GM12865 (cell line): ENCODE measurements at regions not wholly inside any gene's neighbourhood (a gene's known extent, or its start where the extent isn't known, plus 50 kb on each side); places are given as distances from the start of the nearest gene placed in this dataset.

Source experiments
- DNase-seq: peaks from one replicate; pipeline ENCODE4 v3.0.0; 2010; ENCODE audit warnings: low read depth
- H3K4me3 ChIP-seq: 2 replicates; pipeline ENCODE4 v1.5.1; 2011; ENCODE audit warnings: mild to moderate bottlenecking, low read depth, low read length, control low read depth
- TF ChIP-seq, protein P1 (sequence below): IDR thresholded peaks from 2 replicates; pipeline ENCODE4 v1.5.1; 2011; ENCODE audit warnings: low read length, control low read depth, low read depth, inconsistent platforms; ENCODE audit not compliant: insufficient read depth; ENCODE audit errors: missing control alignments

GRCh38 chr10:56934515-56934914, 573.5 kb upstream of the ZWINT start:
- DNase-seq = no peak
- TF ChIP-seq, protein P1, sequence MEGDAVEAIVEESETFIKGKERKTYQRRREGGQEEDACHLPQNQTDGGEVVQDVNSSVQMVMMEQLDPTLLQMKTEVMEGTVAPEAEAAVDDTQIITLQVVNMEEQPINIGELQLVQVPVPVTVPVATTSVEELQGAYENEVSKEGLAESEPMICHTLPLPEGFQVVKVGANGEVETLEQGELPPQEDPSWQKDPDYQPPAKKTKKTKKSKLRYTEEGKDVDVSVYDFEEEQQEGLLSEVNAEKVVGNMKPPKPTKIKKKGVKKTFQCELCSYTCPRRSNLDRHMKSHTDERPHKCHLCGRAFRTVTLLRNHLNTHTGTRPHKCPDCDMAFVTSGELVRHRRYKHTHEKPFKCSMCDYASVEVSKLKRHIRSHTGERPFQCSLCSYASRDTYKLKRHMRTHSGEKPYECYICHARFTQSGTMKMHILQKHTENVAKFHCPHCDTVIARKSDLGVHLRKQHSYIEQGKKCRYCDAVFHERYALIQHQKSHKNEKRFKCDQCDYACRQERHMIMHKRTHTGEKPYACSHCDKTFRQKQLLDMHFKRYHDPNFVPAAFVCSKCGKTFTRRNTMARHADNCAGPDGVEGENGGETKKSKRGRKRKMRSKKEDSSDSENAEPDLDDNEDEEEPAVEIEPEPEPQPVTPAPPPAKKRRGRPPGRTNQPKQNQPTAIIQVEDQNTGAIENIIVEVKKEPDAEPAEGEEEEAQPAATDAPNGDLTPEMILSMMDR = no peak
- H3K4me3 ChIP-seq = no peak overlapping the region

- TF ChIP-seq, protein P1 = no peak
- no peak overlapping the region for H3K4me3 ChIP-seq
- no peak for DNase-seq
Observed at GRCh38 chr10:56928714-56929113, 567.7 kb upstream of the ZWINT start.

DNA sequence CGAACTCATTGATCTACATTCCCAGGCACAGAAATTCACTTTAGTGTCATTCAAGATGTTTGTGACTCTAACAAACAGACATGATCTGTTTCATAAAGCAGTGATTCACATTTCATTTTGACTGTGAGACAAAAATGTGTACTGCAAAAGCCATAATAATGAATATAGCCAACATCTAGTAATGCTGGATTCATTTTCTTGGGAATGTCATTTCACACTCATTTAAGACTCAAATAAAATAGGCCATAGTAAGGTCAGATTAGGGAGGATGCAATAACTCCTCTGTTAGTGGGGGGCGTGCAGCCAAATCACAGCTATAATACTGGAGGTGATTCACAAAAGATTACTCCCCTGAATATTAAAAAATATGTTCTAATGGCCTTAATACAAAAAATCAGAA, 566.6 kb upstream of the ZWINT start:
- H3K4me3 ChIP-seq = no peak overlapping the region
- DNase-seq = no peak
- TF ChIP-seq, protein P1 = no peak

- H3K4me3 ChIP-seq = no peak overlapping the region
- DNase-seq = no peak
- TF ChIP-seq, protein P1 = no peak
Observed at GRCh38 chr10:56920601-56921261, 559.7 kb upstream of the ZWINT start.

- DNase-seq = peak; percentile 16
- TF ChIP-seq, protein P1 = no peak
Observed at GRCh38 chr10:56912043-56912442, 551.0 kb upstream of the ZWINT start.

GRCh38 chr10:56905051-56905450, 544.0 kb upstream of the ZWINT start:
- TF ChIP-seq, protein P1 = no peak
- no peak for DNase-seq
- no peak overlapping the region for H3K4me3 ChIP-seq

More at GRCh38 chr10:56912043-56912442, 551.0 kb upstream of the ZWINT start:
- no peak overlapping the region for H3K4me3 ChIP-seq

DNA sequence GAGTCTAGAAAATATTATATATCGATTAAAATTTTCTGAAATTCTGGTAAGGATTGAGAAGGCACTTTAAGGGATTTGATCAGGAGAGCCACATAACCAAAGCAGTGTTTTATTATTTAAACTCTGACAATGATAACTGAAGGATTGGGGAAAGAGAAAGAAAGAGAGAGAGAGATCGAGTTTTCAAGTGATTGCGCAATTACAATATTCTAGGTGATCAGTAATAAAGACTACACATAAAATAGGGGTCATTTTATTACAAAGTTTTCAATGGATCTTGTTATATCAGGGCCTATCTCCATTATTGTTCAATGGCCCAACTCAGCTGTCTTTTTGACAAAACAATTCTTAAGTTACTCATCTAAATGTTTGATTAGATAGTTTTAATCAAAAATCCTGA, 541.5 kb upstream of the ZWINT start:
- TF ChIP-seq, protein P1 = no peak
- DNase-seq = no peak

More for the DNA sequence above, 541.5 kb upstream of the ZWINT start:
- no peak overlapping the region for H3K4me3 ChIP-seq
